ENCODE measurements at regions not wholly inside any gene's neighbourhood (a gene's known extent, or its start where the extent isn't known, plus 50 kb on each side); places are given as distances from the start of the nearest gene placed in this dataset.

- Histone ChIP-seq H3F3A (replicated peaks; ENCODE audit: insufficient read depth) (no peaks in the 10 kb centered on the region), H3K9ac (no peak overlapping the region), H3K27ac (ENCODE audit: low read depth in 2 of 2, low read length in 1 of 2) (no peak overlapping the region; a peak in 1 of 4 replicates), H3K79me2 (ENCODE audit: insufficient read depth) (no peaks in the 10 kb centered on the region), H3K4me2 (no peak overlapping the region), H3K9me2 (no peaks in the 10 kb centered on the region), H3K27me3 (ENCODE audit: insufficient read depth) (no peaks in the 10 kb centered on the region), H4K20me1 (ENCODE audit: insufficient read depth) (no peaks in the 10 kb centered on the region), H3K9me3 (no peaks in the 10 kb centered on the region), H2AFZ (ENCODE audit: low read depth) (no peak overlapping the region), H3K4me3 (ENCODE audit: low read depth in 2 of 2, low read length in 1 of 2) (no peak overlapping the region), H3K36me3 (replicated peaks in 1 of 2; ENCODE audit: control insufficient read depth in 1 of 2, insufficient read depth in 2 of 2, low read length in 1 of 2) (no peaks in the 10 kb centered on the region), H3K4me1 (ENCODE audit: control insufficient read depth in 1 of 2, insufficient read depth in 2 of 2, low read depth in 1 of 2, low read length in 1 of 2) (peaks cover 0 to 15% of the 10 kb centered on the region in 2 experiments; a peak in 1 of 4 replicates)
- 54% methylated on average over 2 of the region's 2 CpGs for WGBS (ENCODE audit: low lambda C conversion rate)
- peak; percentile 11 for DNase-seq
- ChIA-PET POLR2A (no interaction called here), CTCF (interaction anchor here (0.6 to 1.1 kb wide), 4 partner anchors 11 to 519 kb away, joined by 3 read pairs; no protein-coding TSS in a partner anchor)
- TF ChIP-seq RAD21 (IDR thresholded peaks at IDR 0.05; ENCODE audit: low read length), result peak; percentile 62
- no peak for TF ChIP-seq MXI1 (IDR thresholded peaks at IDR 0.05; ENCODE audit: low read depth, low read length)
- peak; percentile 35 for TF ChIP-seq CTCF (IDR thresholded peaks at IDR 0.05)
- no peak for TF ChIP-seq IRF3 (IDR thresholded peaks at IDR 0.05; ENCODE audit: low read depth, low read length)
- TF ChIP-seq EZH2phosphoT487 (IDR thresholded peaks at IDR 0.05; ENCODE audit: borderline replicate concordance, low read depth), result no peak
These were observed 183.4 kb downstream of the KIT start for GRCh38 chr4:54840992-54841768.

GRCh38 chr4:54840430-54840829 is 182.7 kb downstream of the KIT start:
- DNase-seq, result no peak
- Histone ChIP-seq H3F3A (replicated peaks; ENCODE audit: insufficient read depth) (no peaks in the 10 kb centered on the region), H3K9me2 (no peaks in the 10 kb centered on the region), H3K9me3 (no peaks in the 10 kb centered on the region), H4K20me1 (ENCODE audit: insufficient read depth) (no peaks in the 10 kb centered on the region), H3K9ac (no peak overlapping the region), H3K36me3 (replicated peaks in 1 of 2; ENCODE audit: control insufficient read depth in 1 of 2, insufficient read depth in 2 of 2, low read length in 1 of 2) (no peaks in the 10 kb centered on the region), H3K4me1 (ENCODE audit: control insufficient read depth in 1 of 2, insufficient read depth in 2 of 2, low read depth in 1 of 2, low read length in 1 of 2) (peaks cover 0 to 15% of the 10 kb centered on the region in 2 experiments; a peak in 1 of 4 replicates), H3K79me2 (ENCODE audit: insufficient read depth) (no peaks in the 10 kb centered on the region), H3K27me3 (ENCODE audit: insufficient read depth) (no peaks in the 10 kb centered on the region), H3K4me2 (no peak overlapping the region), H3K27ac (ENCODE audit: low read depth in 2 of 2, low read length in 1 of 2) (no peak overlapping the region), H3K4me3 (ENCODE audit: low read depth in 2 of 2, low read length in 1 of 2) (no peak overlapping the region), H2AFZ (ENCODE audit: low read depth) (no peak overlapping the region)
- no peak for TF ChIP-seq RCOR1 (IDR thresholded peaks at IDR 0.05; ENCODE audit: low read length)
- no peak for TF ChIP-seq GATA2 (CRISPR knock-in tag; IDR thresholded peaks at IDR 0.05)
- no peak for TF ChIP-seq TCF12 (IDR thresholded peaks at IDR 0.05)
- no peak for TF ChIP-seq RXRA (IDR thresholded peaks at IDR 0.05; ENCODE audit: borderline replicate concordance, low read depth)
- TF ChIP-seq MXI1 (IDR thresholded peaks at IDR 0.05; ENCODE audit: low read depth, low read length), result no peak
- no peak for TF ChIP-seq MEF2A (IDR thresholded peaks at IDR 0.05; ENCODE audit: borderline replicate concordance, low read depth)
- TF ChIP-seq PBX3 (IDR thresholded peaks at IDR 0.05), result no peak
- no peak for TF ChIP-seq EZH2phosphoT487 (IDR thresholded peaks at IDR 0.05; ENCODE audit: borderline replicate concordance, low read depth)
- TF ChIP-seq TEAD4 (IDR thresholded peaks at IDR 0.05; ENCODE audit: borderline replicate concordance, insufficient read depth), result no peak
- TF ChIP-seq TAF1 (IDR thresholded peaks at IDR 0.05; ENCODE audit: borderline replicate concordance, low read depth, low read length), result no peak
- no peak for TF ChIP-seq YY1 (IDR thresholded peaks at IDR 0.05; ENCODE audit: low read depth)
- ChIA-PET CTCF (interaction anchor here (0.7 to 1.1 kb wide), 4 partner anchors 12 to 519 kb away, joined by 3 read pairs; no protein-coding TSS in a partner anchor), POLR2A (no interaction called here)
- 28% methylated on average over 2 of the region's 2 CpGs for WGBS (ENCODE audit: low lambda C conversion rate)
